ENCODE measurements at regions not wholly inside any gene's neighbourhood (a gene's known extent, or its start where the extent isn't known, plus 50 kb on each side); places are given as distances from the start of the nearest gene placed in this dataset.

- TF ChIP-seq POLR2AphosphoS5 (IDR thresholded peaks at IDR 0.05) (no peak), POLR2A (IDR thresholded peaks at IDR 0.05) (no peak)
- TF ChIP-seq, protein P1, sequence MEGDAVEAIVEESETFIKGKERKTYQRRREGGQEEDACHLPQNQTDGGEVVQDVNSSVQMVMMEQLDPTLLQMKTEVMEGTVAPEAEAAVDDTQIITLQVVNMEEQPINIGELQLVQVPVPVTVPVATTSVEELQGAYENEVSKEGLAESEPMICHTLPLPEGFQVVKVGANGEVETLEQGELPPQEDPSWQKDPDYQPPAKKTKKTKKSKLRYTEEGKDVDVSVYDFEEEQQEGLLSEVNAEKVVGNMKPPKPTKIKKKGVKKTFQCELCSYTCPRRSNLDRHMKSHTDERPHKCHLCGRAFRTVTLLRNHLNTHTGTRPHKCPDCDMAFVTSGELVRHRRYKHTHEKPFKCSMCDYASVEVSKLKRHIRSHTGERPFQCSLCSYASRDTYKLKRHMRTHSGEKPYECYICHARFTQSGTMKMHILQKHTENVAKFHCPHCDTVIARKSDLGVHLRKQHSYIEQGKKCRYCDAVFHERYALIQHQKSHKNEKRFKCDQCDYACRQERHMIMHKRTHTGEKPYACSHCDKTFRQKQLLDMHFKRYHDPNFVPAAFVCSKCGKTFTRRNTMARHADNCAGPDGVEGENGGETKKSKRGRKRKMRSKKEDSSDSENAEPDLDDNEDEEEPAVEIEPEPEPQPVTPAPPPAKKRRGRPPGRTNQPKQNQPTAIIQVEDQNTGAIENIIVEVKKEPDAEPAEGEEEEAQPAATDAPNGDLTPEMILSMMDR (IDR thresholded peaks at IDR 0.05), result no peak
Observed at GRCh38 chrX:140944710-140945109, 57.7 kb upstream of the SPANXB1 start.
